ENCODE measurements at regions not wholly inside any gene's neighbourhood (a gene's known extent, or its start where the extent isn't known, plus 50 kb on each side); places are given as distances from the start of the nearest gene placed in this dataset.

DNA sequence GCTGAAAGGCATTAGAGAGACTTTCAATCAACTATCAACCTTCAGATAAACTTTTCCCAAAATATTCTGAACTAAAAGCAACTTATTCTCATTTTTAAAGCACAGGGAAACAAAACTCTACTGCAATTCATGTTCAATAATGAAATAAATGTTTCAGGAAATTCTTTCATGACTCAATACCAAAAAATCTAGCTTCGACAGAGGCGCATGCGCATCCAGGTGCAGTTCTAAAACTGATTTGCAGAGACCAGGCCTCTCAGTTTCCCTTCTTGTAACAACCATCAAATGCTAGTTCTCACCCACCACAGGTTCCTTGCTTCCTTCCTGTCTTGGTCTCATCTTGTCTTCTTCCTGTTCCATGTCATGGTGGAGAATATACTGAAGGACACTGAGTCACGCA lies 55.3 kb upstream of the NRBF2 start:
- Histone ChIP-seq H3K36me3 (no peaks in the 10 kb centered on the region), H3K27ac (no peak overlapping the region), H3K9me3 (ENCODE audit: severe bottlenecking) (no peaks in the 10 kb centered on the region), H3K27me3 (ENCODE audit: insufficient read depth, low read depth, severe bottlenecking) (peaks cover 71% of the 10 kb centered on the region), H3K4me3 (ENCODE audit: low read depth, low read length) (no peak overlapping the region)
- DNase-seq = no peak
- TF ChIP-seq CTCF (IDR thresholded peaks at IDR 0.05; ENCODE audit: low read depth, low read length) = no peak

- H3K4me3 ChIP-seq (ENCODE audit: low read depth, low read length) = no peak overlapping the region
- H3K27ac ChIP-seq = no peak overlapping the region
- peaks cover 70% of the 10 kb centered on the region for H3K27me3 ChIP-seq (ENCODE audit: insufficient read depth, low read depth, severe bottlenecking)
- no peak for DNase-seq
- no peaks in the 10 kb centered on the region for H3K36me3 ChIP-seq
- TF ChIP-seq CTCF (IDR thresholded peaks at IDR 0.05; ENCODE audit: low read depth, low read length) = no peak
- no peaks in the 10 kb centered on the region for H3K9me3 ChIP-seq (ENCODE audit: severe bottlenecking)
Measured at GRCh38 chr10:63072951-63073350, 60.2 kb upstream of the NRBF2 start.

GRCh38 chr10:63071145-63071544 lies 62.0 kb upstream of the NRBF2 start:
- Histone ChIP-seq H3K36me3 (no peaks in the 10 kb centered on the region), H3K9me3 (ENCODE audit: severe bottlenecking) (no peaks in the 10 kb centered on the region), H3K4me3 (ENCODE audit: low read depth, low read length) (no peak overlapping the region), H3K27me3 (ENCODE audit: insufficient read depth, low read depth, severe bottlenecking) (peaks cover 75% of the 10 kb centered on the region), H3K27ac (no peak overlapping the region)
- DNase-seq = peak; percentile 9
- TF ChIP-seq CTCF (IDR thresholded peaks at IDR 0.05; ENCODE audit: low read depth, low read length) = no peak

DNA sequence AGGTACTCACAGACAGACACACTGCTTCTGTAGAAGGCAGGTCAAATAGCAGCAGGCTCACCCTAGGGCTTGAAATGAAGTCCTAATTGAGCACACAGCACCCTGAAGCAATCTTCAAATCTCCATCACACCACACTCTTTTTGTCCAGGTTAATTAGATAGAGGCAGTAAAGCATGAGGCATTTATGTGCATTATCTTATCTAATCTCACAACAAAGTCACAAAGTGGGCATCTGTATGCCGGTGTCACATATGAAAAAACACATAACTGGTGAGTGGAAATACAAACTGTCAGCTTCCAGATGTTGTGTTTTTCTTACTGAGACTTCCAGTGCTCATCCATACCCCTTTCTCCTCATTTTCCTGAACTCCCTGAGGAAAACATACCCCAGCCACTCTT lies 63.8 kb upstream of the NRBF2 start:
- Histone ChIP-seq H3K4me3 (ENCODE audit: low read depth, low read length) (no peak overlapping the region), H3K27ac (no peak overlapping the region), H3K36me3 (no peaks in the 10 kb centered on the region), H3K27me3 (ENCODE audit: insufficient read depth, low read depth, severe bottlenecking) (peaks cover 75% of the 10 kb centered on the region), H3K9me3 (ENCODE audit: severe bottlenecking) (no peaks in the 10 kb centered on the region)
- no peak for TF ChIP-seq CTCF (IDR thresholded peaks at IDR 0.05; ENCODE audit: low read depth, low read length)
- DNase-seq = no peak

GRCh38 chr10:63068246-63068645 lies 64.9 kb upstream of the NRBF2 start:
- no peak for DNase-seq
- H3K27ac ChIP-seq = no peak overlapping the region
- H3K9me3 ChIP-seq (ENCODE audit: severe bottlenecking) = no peaks in the 10 kb centered on the region
- no peak for TF ChIP-seq CTCF (IDR thresholded peaks at IDR 0.05; ENCODE audit: low read depth, low read length)
- no peaks in the 10 kb centered on the region for H3K36me3 ChIP-seq
- no peak overlapping the region for H3K4me3 ChIP-seq (ENCODE audit: low read depth, low read length)
- H3K27me3 ChIP-seq (ENCODE audit: insufficient read depth, low read depth, severe bottlenecking) = peaks cover 73% of the 10 kb centered on the region

- no peak for TF ChIP-seq CTCF (IDR thresholded peaks at IDR 0.05; ENCODE audit: low read depth, low read length)
- H3K27me3 ChIP-seq (ENCODE audit: insufficient read depth, low read depth, severe bottlenecking) = peaks cover 68% of the 10 kb centered on the region
- no peaks in the 10 kb centered on the region for H3K36me3 ChIP-seq
- no peak overlapping the region for H3K27ac ChIP-seq
- DNase-seq = no peak
- no peak overlapping the region for H3K4me3 ChIP-seq (ENCODE audit: low read depth, low read length)
- H3K9me3 ChIP-seq (ENCODE audit: severe bottlenecking) = no peaks in the 10 kb centered on the region
Measured at GRCh38 chr10:63066606-63067005, 66.5 kb upstream of the NRBF2 start.

Data from WERI-Rb-1 (cell line).